GM06990 (cell line): ENCODE measurements at regions not wholly inside any gene's neighbourhood (a gene's known extent, or its start where the extent isn't known, plus 50 kb on each side); places are given as distances from the start of the nearest gene placed in this dataset.
A peak's percentile ranks its signal among the peaks of the same experiment; 100 is the strongest.

Experiments
- DNase-seq: peaks from one replicate; pipeline ENCODE4 v3.0.0-alpha.2; 2011; ENCODE audit not compliant: insufficient read length; ENCODE audit errors: extremely low read depth
- H3K27me3 ChIP-seq: replicated peaks from 2 replicates; pipeline ENCODE4 v1.6.0; 2011; ENCODE audit warnings: low read length; ENCODE audit not compliant: control insufficient read depth, insufficient read depth
- H3K36me3 ChIP-seq: 2 replicates; pipeline ENCODE4 v1.5.1; 2011; ENCODE audit warnings: low read length; ENCODE audit not compliant: control insufficient read depth, insufficient read depth
- H3K4me3 ChIP-seq: replicated peaks from 2 replicates; pipeline ENCODE4 v1.5.1; 2011; ENCODE audit warnings: low read depth, mild to moderate bottlenecking, control low read depth, low read length
- TF ChIP-seq, protein P1 (sequence below): IDR thresholded peaks from 2 replicates; pipeline ENCODE4 v1.5.1; 2011; ENCODE audit warnings: low read length, control low read depth, mild to moderate bottlenecking, inconsistent platforms; ENCODE audit not compliant: insufficient read depth, poor library complexity, severe bottlenecking

DNA sequence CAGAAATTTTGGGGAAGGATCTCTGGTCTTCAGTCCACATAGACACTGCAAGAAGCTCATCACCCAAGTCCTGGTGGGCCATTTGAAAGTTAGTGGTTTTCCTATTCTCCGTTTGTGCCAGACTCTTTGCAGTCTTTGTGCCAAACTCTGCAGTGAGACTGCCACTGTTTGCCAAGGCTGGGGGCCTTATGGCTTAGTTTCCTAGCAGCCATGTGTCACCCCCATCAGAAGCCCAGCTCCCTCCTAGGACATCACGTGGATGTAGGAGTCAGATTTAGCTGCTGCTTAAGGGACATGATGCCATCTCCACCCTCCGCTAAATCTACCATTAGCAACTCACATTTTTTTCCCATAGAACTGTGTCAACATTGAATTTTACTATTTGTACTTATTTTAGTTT, 220.0 kb downstream of the C11orf91 start:
- no peak overlapping the region for H3K4me3 ChIP-seq
- H3K36me3 ChIP-seq, result no peaks in the 10 kb centered on the region
- TF ChIP-seq, protein P1, sequence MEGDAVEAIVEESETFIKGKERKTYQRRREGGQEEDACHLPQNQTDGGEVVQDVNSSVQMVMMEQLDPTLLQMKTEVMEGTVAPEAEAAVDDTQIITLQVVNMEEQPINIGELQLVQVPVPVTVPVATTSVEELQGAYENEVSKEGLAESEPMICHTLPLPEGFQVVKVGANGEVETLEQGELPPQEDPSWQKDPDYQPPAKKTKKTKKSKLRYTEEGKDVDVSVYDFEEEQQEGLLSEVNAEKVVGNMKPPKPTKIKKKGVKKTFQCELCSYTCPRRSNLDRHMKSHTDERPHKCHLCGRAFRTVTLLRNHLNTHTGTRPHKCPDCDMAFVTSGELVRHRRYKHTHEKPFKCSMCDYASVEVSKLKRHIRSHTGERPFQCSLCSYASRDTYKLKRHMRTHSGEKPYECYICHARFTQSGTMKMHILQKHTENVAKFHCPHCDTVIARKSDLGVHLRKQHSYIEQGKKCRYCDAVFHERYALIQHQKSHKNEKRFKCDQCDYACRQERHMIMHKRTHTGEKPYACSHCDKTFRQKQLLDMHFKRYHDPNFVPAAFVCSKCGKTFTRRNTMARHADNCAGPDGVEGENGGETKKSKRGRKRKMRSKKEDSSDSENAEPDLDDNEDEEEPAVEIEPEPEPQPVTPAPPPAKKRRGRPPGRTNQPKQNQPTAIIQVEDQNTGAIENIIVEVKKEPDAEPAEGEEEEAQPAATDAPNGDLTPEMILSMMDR, result no peak
- H3K27me3 ChIP-seq, result no peaks in the 10 kb centered on the region
- no peak for DNase-seq

DNA sequence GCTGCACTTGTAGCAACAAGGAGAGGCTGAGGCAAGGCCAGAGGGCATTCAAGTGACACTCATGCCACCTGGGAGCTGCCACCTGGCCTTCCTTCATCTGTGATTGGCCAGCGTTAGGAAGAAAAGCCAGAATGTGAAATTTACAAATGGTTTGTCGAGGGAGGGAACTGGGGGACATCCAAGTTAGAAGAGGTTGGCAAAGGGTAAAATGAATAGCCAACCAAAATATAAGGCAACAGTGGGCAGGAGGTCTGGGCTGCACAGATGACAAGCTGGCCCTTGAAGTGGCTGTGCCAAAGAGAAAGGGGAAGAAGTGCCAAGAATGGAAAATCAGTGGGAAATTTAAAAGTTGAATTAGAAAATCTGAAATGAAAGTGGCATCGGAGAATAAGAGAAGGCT, 221.4 kb downstream of the C11orf91 start:
- H3K36me3 ChIP-seq, result no peaks in the 10 kb centered on the region
- DNase-seq, result no peak
- TF ChIP-seq, protein P1, result no peak
- H3K4me3 ChIP-seq, result no peak overlapping the region
- no peaks in the 10 kb centered on the region for H3K27me3 ChIP-seq

DNA sequence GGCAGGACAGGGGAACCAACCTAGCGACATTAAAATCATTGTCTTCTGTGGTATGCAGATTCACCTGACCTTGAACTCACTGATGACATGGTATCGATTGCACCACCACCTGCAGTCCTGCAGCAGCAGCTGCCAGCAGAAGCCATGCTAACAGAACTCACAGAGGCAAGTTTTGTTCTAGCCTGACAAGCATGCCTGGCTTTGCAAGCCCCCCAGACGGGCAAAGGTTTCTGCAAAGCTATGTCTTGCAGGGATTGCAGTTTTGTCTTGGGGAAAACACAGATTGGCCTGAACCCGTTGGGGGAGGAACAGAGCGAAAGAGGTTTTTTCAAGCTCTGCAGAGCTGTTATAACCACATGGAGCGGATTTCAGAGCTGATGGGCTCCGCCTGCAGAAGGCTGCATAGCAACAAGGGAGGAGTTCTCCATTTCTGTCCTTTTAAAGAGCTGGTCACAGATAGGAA, 221.0 kb downstream of the HIPK3 start:
- H3K36me3 ChIP-seq, result no peaks in the 10 kb centered on the region
- no peaks in the 10 kb centered on the region for H3K27me3 ChIP-seq
- no peak overlapping the region for H3K4me3 ChIP-seq
- peak; percentile 51 for DNase-seq
- TF ChIP-seq, protein P1, result no peak

DNA sequence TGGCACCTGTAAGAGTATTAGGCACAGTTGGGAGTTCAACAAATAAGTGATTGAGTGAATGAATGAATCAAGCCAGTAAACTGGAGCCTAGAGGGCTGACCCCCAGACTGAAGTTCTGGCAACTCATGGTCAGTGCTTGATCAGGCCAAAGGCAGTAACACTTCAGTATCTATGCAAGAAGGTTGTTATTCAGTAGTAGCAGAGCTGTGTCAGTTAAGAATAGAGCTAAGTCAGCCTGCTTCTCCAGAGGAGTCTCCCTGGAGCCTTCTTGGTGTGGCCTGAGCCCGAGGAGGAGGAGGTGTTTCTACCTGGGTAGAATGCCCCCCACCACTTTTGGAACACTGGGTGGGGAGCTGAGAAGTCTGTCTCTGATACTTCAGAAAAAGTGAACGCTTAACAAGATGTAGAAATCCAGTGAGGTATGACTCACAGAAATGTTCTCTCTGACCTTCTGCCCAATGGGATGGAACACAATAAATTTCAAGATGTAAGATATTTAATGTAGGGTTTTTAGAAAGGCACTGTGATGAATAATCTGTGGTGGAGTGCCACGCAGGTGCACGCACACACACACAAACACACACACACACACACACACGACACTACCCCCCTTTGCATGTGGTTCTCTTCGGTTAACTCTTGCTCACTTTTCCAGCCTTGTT, 219.9 kb downstream of the HIPK3 start:
- H3K27me3 ChIP-seq, result no peaks in the 10 kb centered on the region
- no peak for DNase-seq
- TF ChIP-seq, protein P1, result no peak

DNA sequence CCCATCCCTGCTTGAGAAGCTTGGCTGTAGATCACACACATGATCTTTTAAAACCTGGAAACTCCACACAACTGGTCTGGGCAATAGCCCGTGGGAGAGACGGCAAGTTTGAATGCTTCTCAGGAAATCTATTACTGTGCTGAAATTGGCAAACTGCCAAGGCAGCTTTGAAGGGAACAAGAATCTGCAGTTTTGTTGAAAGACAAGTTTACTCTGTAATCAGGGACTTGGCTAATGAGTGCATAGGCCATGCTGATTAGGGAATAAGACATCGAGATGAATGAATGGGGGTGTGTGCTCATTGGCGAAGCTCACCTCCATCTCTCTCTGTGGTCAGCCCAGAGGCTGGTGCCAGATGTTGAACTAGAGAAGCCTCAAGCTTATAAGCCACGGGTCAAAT, 218.8 kb downstream of the HIPK3 start:
- TF ChIP-seq, protein P1, result no peak
- H3K36me3 ChIP-seq, result no peaks in the 10 kb centered on the region
- H3K27me3 ChIP-seq, result no peaks in the 10 kb centered on the region
- DNase-seq, result no peak
- no peak overlapping the region for H3K4me3 ChIP-seq

More for the DNA sequence above, 219.9 kb downstream of the HIPK3 start:
- H3K36me3 ChIP-seq, result no peaks in the 10 kb centered on the region
- H3K4me3 ChIP-seq, result no peak overlapping the region

DNA sequence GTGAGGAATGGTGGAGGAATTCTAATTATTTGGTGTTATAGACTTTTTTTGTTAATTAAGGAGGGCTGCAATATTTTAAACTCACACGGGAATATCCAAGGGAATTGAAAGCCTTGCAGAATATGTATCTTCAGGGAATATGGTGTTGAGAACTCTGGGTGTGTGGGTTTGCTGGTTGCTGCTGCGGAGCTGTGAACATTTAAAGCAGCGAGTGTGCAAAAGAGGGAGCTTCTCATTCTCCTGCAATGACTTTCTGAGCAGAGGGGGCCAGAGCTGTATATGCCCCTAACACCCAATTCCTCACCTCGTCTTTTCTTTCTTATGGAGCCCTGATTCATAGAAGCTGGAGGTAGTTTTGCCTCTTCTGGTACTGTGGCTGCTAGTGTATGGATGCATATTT, 217.7 kb downstream of the HIPK3 start:
- Histone ChIP-seq H3K36me3 (no peaks in the 10 kb centered on the region), H3K4me3 (no peak overlapping the region), H3K27me3 (no peaks in the 10 kb centered on the region)
- DNase-seq, result no peak
- TF ChIP-seq, protein P1, result no peak
